WTC11 (cell line): ENCODE measurements at regions not wholly inside any gene's neighbourhood (a gene's known extent, or its start where the extent isn't known, plus 50 kb on each side); places are given as distances from the start of the nearest gene placed in this dataset.
"Not testable (repeated sequence)": the region's sequence is repeated elsewhere in the genome, so short reads cannot be mapped to it uniquely, and the experiment has no call there.

Experiments used
- ATAC-seq: fragments of 200-7000 bp; cut with Tn5 transposase; 2 replicates; pipeline ENCODE4 v1.10.0; 2021; ENCODE audit warnings: mild to moderate bottlenecking, moderate library complexity
- CTCF ChIA-PET: fragments of 300-600 bp; sonication (Branson Sonifier 250); formaldehyde crosslinking; loops from one replicate; lab custom pipeline; 2021; ENCODE audit warnings: antibody characterized with exemption; lab: Charles Lee
- POLR2A ChIA-PET: fragments of 350-600 bp; sonication (Branson Sonifier 250); formaldehyde crosslinking; loops from one replicate; lab custom pipeline; 2021; ENCODE audit warnings: antibody characterized with exemption; lab: Charles Lee
- DNase-seq: peaks from one replicate; pipeline ENCODE4 v3.0.0; 2021; ENCODE audit warnings: low spot score
- H3K27ac Mint-ChIP-seq: 2 replicates; pipeline ENCODE4 v1.8.0; 2021; ENCODE audit warnings: mixed read lengths
- H3K27me3 Mint-ChIP-seq: 2 replicates; pipeline ENCODE4 v1.8.0; 2021; ENCODE audit warnings: low read depth, mild to moderate bottlenecking, moderate library complexity, mixed read lengths
- H3K36me3 Mint-ChIP-seq: 2 replicates; pipeline ENCODE4 v1.8.0; 2021; ENCODE audit warnings: mixed read lengths
- H3K4me1 Mint-ChIP-seq: 2 replicates; pipeline ENCODE4 v1.8.0; 2022; ENCODE audit warnings: mixed read lengths
- H3K4me3 Mint-ChIP-seq: 2 replicates; pipeline ENCODE4 v1.8.0; 2021; ENCODE audit warnings: mild to moderate bottlenecking, moderate library complexity, mixed read lengths
- H3K9me3 Mint-ChIP-seq: 2 replicates; pipeline ENCODE4 v1.8.0; 2021; ENCODE audit warnings: mixed read lengths
- ATF1 ChIP-seq: sonication (generic); formaldehyde crosslinking; IDR thresholded peaks from 2 replicates; pipeline ENCODE4 v1.8.1; 2023; ENCODE audit warnings: mild to moderate bottlenecking, moderate library complexity, missing genetic modification reagents
- CTCF ChIP-seq: fragments of 200-600 bp; IDR thresholded peaks from 2 replicates; pipeline ENCODE4 v1.8.0; 2022; ENCODE audit warnings: antibody characterized with exemption
- E2F1 ChIP-seq: sonication (generic); formaldehyde crosslinking; IDR thresholded peaks from 2 replicates; pipeline ENCODE4 v1.8.0; 2022; ENCODE audit warnings: mild to moderate bottlenecking, missing genetic modification reagents
- MXD4 ChIP-seq: fragments of 250-450 bp; sonication (Bioruptor Pico); IDR thresholded peaks from 2 replicates; pipeline ENCODE4 v1.8.0; 2021; ENCODE audit warnings: mild to moderate bottlenecking, moderate library complexity, borderline replicate concordance
- PRRX2 ChIP-seq: fragments of 250-450 bp; sonication (Bioruptor Pico); IDR thresholded peaks from 2 replicates; pipeline ENCODE4 v1.8.0; 2021; ENCODE audit warnings: mild to moderate bottlenecking
- ZNF263 ChIP-seq: sonication (generic); formaldehyde crosslinking; IDR thresholded peaks from 2 replicates; pipeline ENCODE4 v1.8.1; 2022; ENCODE audit warnings: low read depth, mild to moderate bottlenecking, moderate library complexity, missing genetic modification reagents
- ZNF281 ChIP-seq: sonication (generic); formaldehyde crosslinking; IDR thresholded peaks from 2 replicates; pipeline ENCODE4 v1.8.0; 2023; ENCODE audit warnings: mild to moderate bottlenecking, missing genetic modification reagents
- ZSCAN18 ChIP-seq: fragments of 250-450 bp; sonication (Bioruptor Pico); IDR thresholded peaks from 2 replicates; pipeline ENCODE4 v2.1.2; 2022; ENCODE audit warnings: mild to moderate bottlenecking, moderate library complexity
- TF ChIP-seq, protein P1 (sequence below): sonication (generic); formaldehyde crosslinking; IDR thresholded peaks from 2 replicates; pipeline ENCODE4 v1.8.1; 2022; ENCODE audit warnings: low read depth, mild to moderate bottlenecking, moderate library complexity, missing genetic modification reagents, borderline replicate concordance
- TF ChIP-seq, protein P2 (sequence below): sonication (generic); formaldehyde crosslinking; IDR thresholded peaks from 2 replicates; pipeline ENCODE4 v1.8.0; 2022; ENCODE audit warnings: missing genetic modification reagents

DNA sequence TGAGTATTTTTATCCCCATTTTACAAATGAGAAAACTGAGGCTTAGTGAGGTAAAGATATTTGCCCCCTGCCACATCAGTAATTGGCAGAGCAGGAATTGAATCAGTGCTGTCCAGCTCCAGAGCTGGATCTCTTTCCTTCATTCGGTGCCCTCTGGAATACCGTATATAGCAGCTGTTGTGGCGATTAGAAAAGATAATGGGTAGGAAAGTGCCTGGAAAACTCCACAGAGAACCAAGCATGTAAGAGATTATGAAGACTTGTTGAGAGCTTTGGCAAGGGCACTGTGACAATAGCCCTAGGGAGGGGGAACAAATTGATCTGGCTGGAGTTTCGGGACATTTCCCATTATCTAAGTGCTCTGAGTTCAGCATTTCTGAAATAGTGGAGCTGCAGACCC lies 82.5 kb upstream of the TEAD1 start:
- H3K27ac Mint-ChIP-seq, result no peak overlapping the region
- peaks cover 34% of the 10 kb centered on the region for H3K27me3 Mint-ChIP-seq
- no peaks in the 10 kb centered on the region for H3K36me3 Mint-ChIP-seq
- peaks cover 6% of the 10 kb centered on the region for H3K9me3 Mint-ChIP-seq
- H3K4me3 Mint-ChIP-seq, result no peak overlapping the region
- CTCF ChIA-PET, result interaction anchor here (1.5 to 2.1 kb wide), 2 partner anchors 297 to 323 kb away, joined by 3 to 5 read pairs; no protein-coding TSS in a partner anchor
- no peak for ATAC-seq
- POLR2A ChIA-PET, result no interaction called here
- peaks cover 13% of the 10 kb centered on the region for H3K4me1 Mint-ChIP-seq
- TF ChIP-seq E2F1 (CRISPR knock-in tag) (no peak), ZNF281 (CRISPR knock-in tag) (no peak)
- TF ChIP-seq, all 79 proteins: peak for 0
- DNase-seq, result no peak

GRCh38 chr11:12592283-12592682 lies 81.9 kb upstream of the TEAD1 start:
- CTCF ChIA-PET, result interaction anchor here (1.5 to 2.1 kb wide), 2 partner anchors 296 to 322 kb away, joined by 3 to 5 read pairs; no protein-coding TSS in a partner anchor

GRCh38 chr11:12595089-12595847 lies 79.0 kb upstream of the TEAD1 start:
- not testable (repeated sequence) for ATAC-seq, DNase-seq

More at GRCh38 chr11:12592283-12592682, 81.9 kb upstream of the TEAD1 start:
- H3K27ac Mint-ChIP-seq, result no peak overlapping the region
- no peak for DNase-seq
- ATAC-seq, result no peak
- H3K4me1 Mint-ChIP-seq, result peaks cover 8% of the 10 kb centered on the region
- H3K9me3 Mint-ChIP-seq, result peaks cover 6% of the 10 kb centered on the region
- no peak overlapping the region for H3K4me3 Mint-ChIP-seq
- POLR2A ChIA-PET, result no interaction called here
- H3K27me3 Mint-ChIP-seq, result peaks cover 34% of the 10 kb centered on the region
- H3K36me3 Mint-ChIP-seq, result no peaks in the 10 kb centered on the region
- TF ChIP-seq PRRX2 (CRISPR knock-in tag) (no peak), MXD4 (CRISPR knock-in tag) (no peak), CTCF (no peak), ZSCAN18 (CRISPR knock-in tag) (no peak), ATF1 (CRISPR knock-in tag) (no peak)

DNA sequence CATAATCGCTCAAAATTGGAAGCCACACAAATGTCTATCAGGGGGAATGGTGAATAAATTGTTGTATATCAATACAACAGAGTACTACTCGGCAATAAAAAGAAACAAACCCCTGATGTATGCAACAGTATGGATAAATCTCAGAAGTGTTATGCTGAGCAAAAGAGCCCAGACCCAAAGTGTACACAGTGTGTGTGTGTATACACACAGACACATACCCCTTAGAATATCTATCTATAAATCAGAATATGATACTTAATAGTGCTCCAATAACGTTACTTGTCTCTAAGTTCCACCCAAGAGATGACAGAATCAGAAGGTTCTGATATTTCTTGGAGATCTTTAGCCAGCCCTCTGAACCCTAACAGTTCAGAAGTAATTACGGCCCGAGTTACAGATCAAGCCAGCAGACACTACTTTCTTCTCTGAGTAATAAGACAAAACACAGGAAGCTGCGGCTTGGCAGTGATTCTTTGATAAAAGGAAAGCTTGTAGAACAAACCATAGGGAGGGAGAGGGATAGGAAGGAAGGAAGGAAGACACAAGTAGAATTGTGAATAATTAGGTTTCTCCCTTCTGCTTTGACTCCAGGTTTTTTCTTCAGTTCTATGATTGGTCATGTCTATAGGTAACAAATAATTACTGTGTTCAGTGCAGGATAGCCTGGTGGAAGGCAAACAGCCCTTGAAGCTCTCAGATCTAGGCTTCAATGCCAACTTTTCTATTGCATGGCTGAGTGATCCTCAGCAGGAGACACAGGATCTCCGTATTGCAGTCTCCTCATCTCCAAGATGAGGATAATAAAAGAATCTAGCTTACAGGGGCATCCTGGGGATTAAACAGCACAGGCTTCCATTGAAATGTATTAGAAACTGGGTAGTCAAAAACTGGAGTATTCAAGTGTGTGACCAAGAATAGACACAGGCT lies 75.6 kb upstream of the TEAD1 start:
- Mint-ChIP-seq H3K4me1 (peaks cover 12% of the 10 kb centered on the region), H3K27me3 (no peaks in the 10 kb centered on the region), H3K4me3 (no peak overlapping the region), H3K27ac (no peak overlapping the region), H3K36me3 (no peaks in the 10 kb centered on the region), H3K9me3 (peaks cover 6% of the 10 kb centered on the region)
- POLR2A ChIA-PET, result interaction anchor here (0.5 kb wide), 1 partner anchor 91 kb away, joined by 3 read pairs; no protein-coding TSS in a partner anchor
- DNase-seq (no peak), ATAC-seq (no peak)
- CTCF ChIA-PET, result interaction anchor here (0.7 to 2.0 kb wide), 22 partner anchors 8 to 316 kb away, joined by 3 to 13 read pairs (median 4); no protein-coding TSS in a partner anchor
- no peak for TF ChIP-seq MXD4 (CRISPR knock-in tag)
- TF ChIP-seq, protein P1, sequence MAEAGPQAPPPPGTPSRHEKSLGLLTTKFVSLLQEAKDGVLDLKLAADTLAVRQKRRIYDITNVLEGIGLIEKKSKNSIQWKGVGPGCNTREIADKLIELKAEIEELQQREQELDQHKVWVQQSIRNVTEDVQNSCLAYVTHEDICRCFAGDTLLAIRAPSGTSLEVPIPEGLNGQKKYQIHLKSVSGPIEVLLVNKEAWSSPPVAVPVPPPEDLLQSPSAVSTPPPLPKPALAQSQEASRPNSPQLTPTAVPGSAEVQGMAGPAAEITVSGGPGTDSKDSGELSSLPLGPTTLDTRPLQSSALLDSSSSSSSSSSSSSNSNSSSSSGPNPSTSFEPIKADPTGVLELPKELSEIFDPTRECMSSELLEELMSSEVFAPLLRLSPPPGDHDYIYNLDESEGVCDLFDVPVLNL (CRISPR knock-in tag), result no peak
- TF ChIP-seq, protein P2, sequence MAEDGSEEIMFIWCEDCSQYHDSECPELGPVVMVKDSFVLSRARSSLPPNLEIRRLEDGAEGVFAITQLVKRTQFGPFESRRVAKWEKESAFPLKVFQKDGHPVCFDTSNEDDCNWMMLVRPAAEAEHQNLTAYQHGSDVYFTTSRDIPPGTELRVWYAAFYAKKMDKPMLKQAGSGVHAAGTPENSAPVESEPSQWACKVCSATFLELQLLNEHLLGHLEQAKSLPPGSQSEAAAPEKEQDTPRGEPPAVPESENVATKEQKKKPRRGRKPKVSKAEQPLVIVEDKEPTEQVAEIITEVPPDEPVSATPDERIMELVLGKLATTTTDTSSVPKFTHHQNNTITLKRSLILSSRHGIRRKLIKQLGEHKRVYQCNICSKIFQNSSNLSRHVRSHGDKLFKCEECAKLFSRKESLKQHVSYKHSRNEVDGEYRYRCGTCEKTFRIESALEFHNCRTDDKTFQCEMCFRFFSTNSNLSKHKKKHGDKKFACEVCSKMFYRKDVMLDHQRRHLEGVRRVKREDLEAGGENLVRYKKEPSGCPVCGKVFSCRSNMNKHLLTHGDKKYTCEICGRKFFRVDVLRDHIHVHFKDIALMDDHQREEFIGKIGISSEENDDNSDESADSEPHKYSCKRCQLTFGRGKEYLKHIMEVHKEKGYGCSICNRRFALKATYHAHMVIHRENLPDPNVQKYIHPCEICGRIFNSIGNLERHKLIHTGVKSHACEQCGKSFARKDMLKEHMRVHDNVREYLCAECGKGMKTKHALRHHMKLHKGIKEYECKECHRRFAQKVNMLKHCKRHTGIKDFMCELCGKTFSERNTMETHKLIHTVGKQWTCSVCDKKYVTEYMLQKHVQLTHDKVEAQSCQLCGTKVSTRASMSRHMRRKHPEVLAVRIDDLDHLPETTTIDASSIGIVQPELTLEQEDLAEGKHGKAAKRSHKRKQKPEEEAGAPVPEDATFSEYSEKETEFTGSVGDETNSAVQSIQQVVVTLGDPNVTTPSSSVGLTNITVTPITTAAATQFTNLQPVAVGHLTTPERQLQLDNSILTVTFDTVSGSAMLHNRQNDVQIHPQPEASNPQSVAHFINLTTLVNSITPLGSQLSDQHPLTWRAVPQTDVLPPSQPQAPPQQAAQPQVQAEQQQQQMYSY, result no peak
- TF ChIP-seq ZNF263 (CRISPR knock-in tag), result no peak

More at GRCh38 chr11:12595089-12595847, 79.0 kb upstream of the TEAD1 start:
- POLR2A ChIA-PET, H3K9me3 Mint-ChIP-seq, H3K27ac Mint-ChIP-seq, H3K27me3 Mint-ChIP-seq, H3K36me3 Mint-ChIP-seq, CTCF ChIA-PET, H3K4me3 Mint-ChIP-seq, H3K4me1 Mint-ChIP-seq: not testable (repeated sequence)
